Trophoblast cell (in vitro differentiated cells and primary cell): ENCODE measurements at regions not wholly inside any gene's neighbourhood (a gene's known extent, or its start where the extent isn't known, plus 50 kb on each side); places are given as distances from the start of the nearest gene placed in this dataset.
A peak's percentile ranks its signal among the peaks of the same experiment; 100 is the strongest.

Source experiments
- DNase-seq, 2 donors: peaks; one replicate each; pipeline ENCODE4 v3.0.0-alpha.2; 2016
- H2AFZ ChIP-seq: 2 replicates; pipeline ENCODE4 v1.6.1; 2013; ENCODE audit warnings: low read length, moderate library complexity, mild to moderate bottlenecking; ENCODE audit not compliant: insufficient read depth, poor library complexity
- H2AK5ac ChIP-seq: 2 replicates; pipeline ENCODE4 v1.6.1; 2013; ENCODE audit warnings: mild to moderate bottlenecking, low read length
- H2BK120ac ChIP-seq: 2 replicates; pipeline ENCODE4 v1.6.1; 2013; ENCODE audit warnings: low read length, mild to moderate bottlenecking, moderate library complexity; ENCODE audit not compliant: insufficient read depth, poor library complexity
- H2BK12ac ChIP-seq: 2 replicates; pipeline ENCODE4 v1.6.1; 2013; ENCODE audit warnings: mild to moderate bottlenecking, low read length, moderate library complexity
- H2BK5ac ChIP-seq: 2 replicates; pipeline ENCODE4 v1.6.1; 2013; ENCODE audit warnings: low read length, low read depth, moderate library complexity, mild to moderate bottlenecking; ENCODE audit not compliant: poor library complexity
- H3K14ac ChIP-seq: 2 replicates; pipeline ENCODE4 v1.6.1; 2013; ENCODE audit warnings: mild to moderate bottlenecking, low read length
- H3K18ac ChIP-seq: 2 replicates; pipeline ENCODE4 v1.6.1; 2013; ENCODE audit warnings: mild to moderate bottlenecking, low read length
- H3K23ac ChIP-seq: 2 replicates; pipeline ENCODE4 v1.6.1; 2013; ENCODE audit warnings: low read length
- H3K27ac ChIP-seq: 2 replicates; pipeline ENCODE4 v1.5.1; 2013; ENCODE audit warnings: low read depth, mild to moderate bottlenecking, inconsistent platforms, low read length, moderate library complexity
- H3K27me3 ChIP-seq: 2 replicates; pipeline ENCODE4 v1.6.1; 2013; ENCODE audit warnings: inconsistent platforms, mild to moderate bottlenecking, low read length, moderate library complexity; ENCODE audit not compliant: insufficient read depth
- H3K36me3 ChIP-seq, 2 experiments: 1 replicate in 1 of 2; 2 replicates in 1 of 2; pipeline ENCODE4 v1.6.1; 2013; ENCODE audit warnings: low read length in 2 of 2, mild to moderate bottlenecking in 2 of 2, moderate library complexity in 1 of 2; ENCODE audit not compliant: insufficient read depth in 2 of 2, control insufficient read depth in 1 of 2
- H3K4ac ChIP-seq: 2 replicates; pipeline ENCODE4 v1.6.1; 2013; ENCODE audit warnings: low read depth, mild to moderate bottlenecking, low read length, moderate library complexity
- H3K4me1 ChIP-seq, 2 experiments: 1 replicate in 1 of 2; 2 replicates in 1 of 2; pipeline ENCODE4 v1.6.1; 2013; ENCODE audit warnings: low read length in 2 of 2, mild to moderate bottlenecking in 2 of 2, moderate library complexity in 1 of 2; ENCODE audit not compliant: insufficient read depth in 2 of 2, control insufficient read depth in 1 of 2
- H3K4me2 ChIP-seq: 2 replicates; pipeline ENCODE4 v1.6.1; 2013; ENCODE audit warnings: inconsistent platforms, mild to moderate bottlenecking, low read length, moderate library complexity
- H3K4me3 ChIP-seq: 2 replicates; pipeline ENCODE4 v1.5.1; 2013; ENCODE audit warnings: mild to moderate bottlenecking, low read depth, low read length, inconsistent platforms
- H3K79me1 ChIP-seq: one replicate; pipeline ENCODE4 v1.6.1; 2013; ENCODE audit warnings: low read length
- H3K79me2 ChIP-seq: 2 replicates; pipeline ENCODE4 v1.6.1; 2013; ENCODE audit warnings: low read length, mild to moderate bottlenecking; ENCODE audit not compliant: control insufficient read depth, insufficient read depth, poor library complexity
- H3K9ac ChIP-seq: 2 replicates; pipeline ENCODE4 v1.6.1; 2013; ENCODE audit warnings: mild to moderate bottlenecking, low read length
- H3K9me3 ChIP-seq: 2 replicates; pipeline ENCODE4 v1.6.1; 2013; ENCODE audit warnings: low read depth, mild to moderate bottlenecking, control low read depth, inconsistent platforms, low read length; ENCODE audit not compliant: insufficient read depth
- H4K12ac ChIP-seq: 2 replicates; pipeline ENCODE4 v1.6.1; 2013; ENCODE audit warnings: low read depth, mild to moderate bottlenecking, low read length, moderate library complexity
- H4K8ac ChIP-seq: 2 replicates; pipeline ENCODE4 v1.6.1; 2013; ENCODE audit warnings: low read depth, mild to moderate bottlenecking, low read length, moderate library complexity
- H4K91ac ChIP-seq: one replicate; pipeline ENCODE4 v1.6.1; 2013; ENCODE audit warnings: low read depth, mild to moderate bottlenecking, low read length, moderate library complexity
- WGBS: extraction: QIAGEN DNeasy Blood & Tissue Kit; methylation state at CpG from one replicate; pipeline ENCODE4 v1.1.7; 2013; ENCODE audit warnings: missing lambda C conversion rate; ENCODE audit not compliant: insufficient read length, insufficient coverage; ENCODE audit errors: extremely low coverage; 5-methylcytosine and 5-hydroxymethylcytosine counted together

DNA sequence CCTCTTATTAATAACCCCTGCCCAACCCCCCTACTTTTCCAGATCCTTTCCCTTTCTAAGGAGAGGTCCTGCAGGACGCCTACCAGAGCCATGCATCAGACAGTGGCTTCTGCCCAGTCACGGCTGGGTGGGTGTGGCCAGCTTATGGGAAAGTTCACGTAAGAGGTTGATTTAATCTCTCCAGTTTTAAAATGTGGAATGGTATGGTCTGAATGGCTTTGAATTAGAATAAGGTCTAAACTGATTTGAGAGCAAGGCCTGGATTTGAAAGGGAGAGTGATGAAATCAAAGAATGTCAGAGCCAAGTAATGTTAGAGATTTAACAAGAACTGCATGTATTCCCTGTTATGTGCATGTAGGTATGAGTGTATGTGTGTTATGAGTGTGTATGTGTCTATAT lies 275.7 kb downstream of the PAX1 start:
- Histone ChIP-seq H4K8ac (no peak overlapping the region), H3K23ac (no peak overlapping the region), H2AK5ac (no peak overlapping the region), H3K14ac (no peak overlapping the region), H3K9me3 (no peaks in the 10 kb centered on the region), H3K36me3 (no peaks in the 10 kb centered on the region), H3K4me3 (no peak overlapping the region), H3K4me1 (no peaks in the 10 kb centered on the region), H3K9ac (no peak overlapping the region), H3K4me2 (no peak overlapping the region), H3K27ac (no peak overlapping the region), H3K4ac (no peak overlapping the region), H2AFZ (no peak overlapping the region), H3K79me2 (no peaks in the 10 kb centered on the region), H2BK120ac (no peak overlapping the region), H4K12ac (no peak overlapping the region), H3K79me1 (no peaks in the 10 kb centered on the region), H2BK12ac (no peak overlapping the region), H3K27me3 (no peaks in the 10 kb centered on the region), H2BK5ac (no peak overlapping the region), H4K91ac (no peak overlapping the region), H3K18ac (no peak overlapping the region)
- no CpG with 5 or more reads among the region's 3 CpGs for WGBS
- DNase-seq: peak in 1 of 2 donors; percentile 1

DNA sequence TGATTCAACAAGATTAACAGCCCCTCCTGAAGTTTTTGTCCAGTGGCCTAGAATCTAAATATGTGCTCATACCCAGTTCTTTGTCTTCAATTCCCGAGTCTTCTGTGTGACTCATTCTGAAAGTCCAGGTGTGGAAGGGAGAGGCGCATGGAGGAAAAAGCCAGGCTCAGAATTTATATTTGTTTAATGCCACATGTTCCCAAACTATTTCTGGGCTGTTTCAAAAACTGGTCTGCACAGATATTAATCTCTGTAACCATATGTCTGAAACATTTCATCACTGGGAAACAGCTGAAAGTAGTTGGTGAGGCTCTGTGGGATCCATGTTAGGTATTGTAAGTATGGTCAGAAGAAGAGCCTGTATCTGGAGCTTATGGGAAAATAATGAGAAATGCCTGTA lies 266.0 kb downstream of the PAX1 start:
- H4K91ac ChIP-seq: no peak overlapping the region
- no peak overlapping the region for H2BK5ac ChIP-seq
- no peak overlapping the region for H2AK5ac ChIP-seq
- no peak overlapping the region for H3K4me3 ChIP-seq
- no peak overlapping the region for H4K8ac ChIP-seq
- no peak overlapping the region for H3K4ac ChIP-seq
- no peak overlapping the region for H2BK120ac ChIP-seq
- H3K27ac ChIP-seq: no peak overlapping the region
- no peak for DNase-seq
- no peak overlapping the region for H3K14ac ChIP-seq
- H3K4me2 ChIP-seq: no peak overlapping the region
- no peaks in the 10 kb centered on the region for H3K79me1 ChIP-seq
- no peaks in the 10 kb centered on the region for H3K9me3 ChIP-seq
- H3K18ac ChIP-seq: no peak overlapping the region
- no peak overlapping the region for H4K12ac ChIP-seq
- no peaks in the 10 kb centered on the region for H3K36me3 ChIP-seq
- no peaks in the 10 kb centered on the region for H3K79me2 ChIP-seq
- H2AFZ ChIP-seq: no peak overlapping the region
- whole genome bisulfite sequencing: no CpG with 5 or more reads among the region's 2 CpGs
- H3K9ac ChIP-seq: no peak overlapping the region
- H2BK12ac ChIP-seq: no peak overlapping the region
- no peaks in the 10 kb centered on the region for H3K4me1 ChIP-seq
- no peaks in the 10 kb centered on the region for H3K27me3 ChIP-seq
- no peak overlapping the region for H3K23ac ChIP-seq

GRCh38 chr20:21968486-21968885 lies 263.0 kb downstream of the PAX1 start:
- H3K14ac ChIP-seq: no peak overlapping the region
- H3K4me3 ChIP-seq: no peak overlapping the region
- no peak overlapping the region for H2AFZ ChIP-seq
- no peak overlapping the region for H2BK5ac ChIP-seq
- H3K27ac ChIP-seq: no peak overlapping the region
- no peak overlapping the region for H3K23ac ChIP-seq
- H2AK5ac ChIP-seq: no peak overlapping the region
- H3K9me3 ChIP-seq: no peaks in the 10 kb centered on the region
- H3K9ac ChIP-seq: no peak overlapping the region
- H4K12ac ChIP-seq: no peak overlapping the region
- H3K4ac ChIP-seq: no peak overlapping the region
- H3K18ac ChIP-seq: no peak overlapping the region
- no peak overlapping the region for H2BK12ac ChIP-seq
- no peaks in the 10 kb centered on the region for H3K4me1 ChIP-seq
- no peaks in the 10 kb centered on the region for H3K79me2 ChIP-seq
- no peaks in the 10 kb centered on the region for H3K27me3 ChIP-seq
- no peak overlapping the region for H4K8ac ChIP-seq
- DNase-seq: no peak
- H4K91ac ChIP-seq: no peak overlapping the region
- H3K4me2 ChIP-seq: no peak overlapping the region
- no peak overlapping the region for H2BK120ac ChIP-seq
- no peaks in the 10 kb centered on the region for H3K79me1 ChIP-seq
- no peaks in the 10 kb centered on the region for H3K36me3 ChIP-seq

GRCh38 chr20:21967481-21967880 lies 262.0 kb downstream of the PAX1 start:
- no peak overlapping the region for H4K91ac ChIP-seq
- no peak overlapping the region for H3K4me2 ChIP-seq
- no peak overlapping the region for H2BK120ac ChIP-seq
- H3K9me3 ChIP-seq: no peaks in the 10 kb centered on the region
- H2BK5ac ChIP-seq: no peak overlapping the region
- H4K8ac ChIP-seq: no peak overlapping the region
- peak in 1 of 2 donors; percentile 5 for DNase-seq
- no peak overlapping the region for H4K12ac ChIP-seq
- no peaks in the 10 kb centered on the region for H3K4me1 ChIP-seq
- H3K4ac ChIP-seq: no peak overlapping the region
- H3K79me1 ChIP-seq: no peaks in the 10 kb centered on the region
- no peak overlapping the region for H2BK12ac ChIP-seq
- H3K27me3 ChIP-seq: no peaks in the 10 kb centered on the region
- H2AFZ ChIP-seq: no peak overlapping the region
- H2AK5ac ChIP-seq: no peak overlapping the region
- H3K4me3 ChIP-seq: no peak overlapping the region
- no peak overlapping the region for H3K14ac ChIP-seq
- no peak overlapping the region for H3K27ac ChIP-seq
- H3K79me2 ChIP-seq: no peaks in the 10 kb centered on the region
- H3K36me3 ChIP-seq: no peaks in the 10 kb centered on the region
- H3K18ac ChIP-seq: no peak overlapping the region
- WGBS: no CpG with 5 or more reads among the region's 5 CpGs
- no peak overlapping the region for H3K23ac ChIP-seq
- H3K9ac ChIP-seq: no peak overlapping the region

DNA sequence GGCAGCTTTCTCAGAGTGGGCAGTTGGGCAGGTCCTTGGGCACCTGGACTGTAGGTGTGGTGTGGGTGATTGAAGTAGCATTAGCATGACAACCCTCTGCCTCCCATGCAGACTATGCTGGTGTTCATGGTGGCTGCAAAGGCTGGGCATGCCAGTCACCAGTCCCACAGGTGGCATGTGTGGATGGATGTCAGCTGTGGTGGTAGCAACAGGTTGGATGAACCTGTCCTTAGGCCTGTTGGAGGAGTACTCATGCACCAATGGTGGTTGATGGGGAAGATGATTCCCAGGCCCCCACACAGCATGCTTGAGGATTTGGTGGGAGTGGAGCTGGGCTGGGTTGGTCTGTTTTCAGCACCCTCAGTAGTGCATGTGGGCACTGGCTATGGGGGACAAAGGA lies 251.1 kb downstream of the PAX1 start:
- Histone ChIP-seq H4K91ac (no peak overlapping the region), H3K18ac (no peak overlapping the region), H3K27me3 (no peaks in the 10 kb centered on the region), H2BK5ac (no peak overlapping the region), H3K14ac (no peak overlapping the region), H3K4me1 (no peaks in the 10 kb centered on the region), H4K8ac (no peak overlapping the region), H3K36me3 (no peaks in the 10 kb centered on the region), H3K4ac (no peak overlapping the region), H3K9ac (no peak overlapping the region), H2AK5ac (no peak overlapping the region), H2BK120ac (no peak overlapping the region), H3K9me3 (no peaks in the 10 kb centered on the region), H3K79me1 (no peaks in the 10 kb centered on the region), H2AFZ (no peak overlapping the region), H2BK12ac (no peak overlapping the region), H3K79me2 (no peaks in the 10 kb centered on the region), H3K4me3 (no peak overlapping the region), H3K23ac (no peak overlapping the region), H3K27ac (no peak overlapping the region), H4K12ac (no peak overlapping the region), H3K4me2 (no peak overlapping the region)
- no peak for DNase-seq
